ENCODE measurements at regions not wholly inside any gene's neighbourhood (a gene's known extent, or its start where the extent isn't known, plus 50 kb on each side); places are given as distances from the start of the nearest gene placed in this dataset.

GRCh38 chr11:109173504-109173903 lies 248.5 kb upstream of the C11orf87 start:
- Histone ChIP-seq H3K9me2 (no peaks in the 10 kb centered on the region), H2AFZ (ENCODE audit: low read depth) (no peak overlapping the region), H3F3A (replicated peaks; ENCODE audit: insufficient read depth) (no peaks in the 10 kb centered on the region), H3K27ac (ENCODE audit: low read depth in 2 of 2, low read length in 1 of 2) (no peak overlapping the region), H3K27me3 (ENCODE audit: insufficient read depth) (no peaks in the 10 kb centered on the region), H4K20me1 (ENCODE audit: insufficient read depth) (no peaks in the 10 kb centered on the region), H3K9me3 (no peaks in the 10 kb centered on the region), H3K9ac (no peak overlapping the region), H3K36me3 (replicated peaks in 1 of 2; ENCODE audit: control insufficient read depth in 1 of 2, insufficient read depth in 2 of 2, low read length in 1 of 2) (no peaks in the 10 kb centered on the region), H3K4me1 (ENCODE audit: control insufficient read depth in 1 of 2, insufficient read depth in 2 of 2, low read depth in 1 of 2, low read length in 1 of 2) (no peaks in the 10 kb centered on the region; a peak in 1 of 4 replicates), H3K4me3 (ENCODE audit: low read depth in 2 of 2, low read length in 1 of 2) (no peak overlapping the region), H3K79me2 (ENCODE audit: insufficient read depth) (no peaks in the 10 kb centered on the region), H3K4me2 (no peak overlapping the region)
- POLR2A ChIA-PET, result no interaction called here
- no peak for DNase-seq
- TF ChIP-seq NRF1 (IDR thresholded peaks at IDR 0.05; ENCODE audit: low read depth, low read length) (no peak), GABPA (IDR thresholded peaks at IDR 0.05; ENCODE audit: low read depth) (no peak), RXRA (IDR thresholded peaks at IDR 0.05; ENCODE audit: borderline replicate concordance, low read depth) (no peak), TEAD4 (IDR thresholded peaks at IDR 0.05; ENCODE audit: borderline replicate concordance, insufficient read depth) (no peak), MXI1 (IDR thresholded peaks at IDR 0.05; ENCODE audit: low read depth, low read length) (no peak), SMC3 (IDR thresholded peaks at IDR 0.05; ENCODE audit: low read depth, low read length) (no peak), RFX5 (IDR thresholded peaks at IDR 0.05; ENCODE audit: low read length) (no peak), EP300 (IDR thresholded peaks at IDR 0.05; ENCODE audit: borderline replicate concordance in 1 of 2, low read depth in 1 of 2, low read length in 1 of 2) (no peak), ELF1 (IDR thresholded peaks at IDR 0.05) (no peak)
- TF ChIP-seq, protein P1, sequence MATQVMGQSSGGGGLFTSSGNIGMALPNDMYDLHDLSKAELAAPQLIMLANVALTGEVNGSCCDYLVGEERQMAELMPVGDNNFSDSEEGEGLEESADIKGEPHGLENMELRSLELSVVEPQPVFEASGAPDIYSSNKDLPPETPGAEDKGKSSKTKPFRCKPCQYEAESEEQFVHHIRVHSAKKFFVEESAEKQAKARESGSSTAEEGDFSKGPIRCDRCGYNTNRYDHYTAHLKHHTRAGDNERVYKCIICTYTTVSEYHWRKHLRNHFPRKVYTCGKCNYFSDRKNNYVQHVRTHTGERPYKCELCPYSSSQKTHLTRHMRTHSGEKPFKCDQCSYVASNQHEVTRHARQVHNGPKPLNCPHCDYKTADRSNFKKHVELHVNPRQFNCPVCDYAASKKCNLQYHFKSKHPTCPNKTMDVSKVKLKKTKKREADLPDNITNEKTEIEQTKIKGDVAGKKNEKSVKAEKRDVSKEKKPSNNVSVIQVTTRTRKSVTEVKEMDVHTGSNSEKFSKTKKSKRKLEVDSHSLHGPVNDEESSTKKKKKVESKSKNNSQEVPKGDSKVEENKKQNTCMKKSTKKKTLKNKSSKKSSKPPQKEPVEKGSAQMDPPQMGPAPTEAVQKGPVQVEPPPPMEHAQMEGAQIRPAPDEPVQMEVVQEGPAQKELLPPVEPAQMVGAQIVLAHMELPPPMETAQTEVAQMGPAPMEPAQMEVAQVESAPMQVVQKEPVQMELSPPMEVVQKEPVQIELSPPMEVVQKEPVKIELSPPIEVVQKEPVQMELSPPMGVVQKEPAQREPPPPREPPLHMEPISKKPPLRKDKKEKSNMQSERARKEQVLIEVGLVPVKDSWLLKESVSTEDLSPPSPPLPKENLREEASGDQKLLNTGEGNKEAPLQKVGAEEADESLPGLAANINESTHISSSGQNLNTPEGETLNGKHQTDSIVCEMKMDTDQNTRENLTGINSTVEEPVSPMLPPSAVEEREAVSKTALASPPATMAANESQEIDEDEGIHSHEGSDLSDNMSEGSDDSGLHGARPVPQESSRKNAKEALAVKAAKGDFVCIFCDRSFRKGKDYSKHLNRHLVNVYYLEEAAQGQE (IDR thresholded peaks at IDR 0.05; ENCODE audit: low read depth, low read length), result no peak
- TF ChIP-seq, protein P2, sequence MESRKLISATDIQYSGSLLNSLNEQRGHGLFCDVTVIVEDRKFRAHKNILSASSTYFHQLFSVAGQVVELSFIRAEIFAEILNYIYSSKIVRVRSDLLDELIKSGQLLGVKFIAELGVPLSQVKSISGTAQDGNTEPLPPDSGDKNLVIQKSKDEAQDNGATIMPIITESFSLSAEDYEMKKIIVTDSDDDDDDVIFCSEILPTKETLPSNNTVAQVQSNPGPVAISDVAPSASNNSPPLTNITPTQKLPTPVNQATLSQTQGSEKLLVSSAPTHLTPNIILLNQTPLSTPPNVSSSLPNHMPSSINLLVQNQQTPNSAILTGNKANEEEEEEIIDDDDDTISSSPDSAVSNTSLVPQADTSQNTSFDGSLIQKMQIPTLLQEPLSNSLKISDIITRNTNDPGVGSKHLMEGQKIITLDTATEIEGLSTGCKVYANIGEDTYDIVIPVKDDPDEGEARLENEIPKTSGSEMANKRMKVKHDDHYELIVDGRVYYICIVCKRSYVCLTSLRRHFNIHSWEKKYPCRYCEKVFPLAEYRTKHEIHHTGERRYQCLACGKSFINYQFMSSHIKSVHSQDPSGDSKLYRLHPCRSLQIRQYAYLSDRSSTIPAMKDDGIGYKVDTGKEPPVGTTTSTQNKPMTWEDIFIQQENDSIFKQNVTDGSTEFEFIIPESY (IDR thresholded peaks at IDR 0.05; ENCODE audit: borderline replicate concordance, low read depth), result no peak
- CTCF ChIA-PET, result interaction anchor here (1.6 kb wide), 1 partner anchor 17 kb away, joined by 4 read pairs; no protein-coding TSS in a partner anchor

DNA sequence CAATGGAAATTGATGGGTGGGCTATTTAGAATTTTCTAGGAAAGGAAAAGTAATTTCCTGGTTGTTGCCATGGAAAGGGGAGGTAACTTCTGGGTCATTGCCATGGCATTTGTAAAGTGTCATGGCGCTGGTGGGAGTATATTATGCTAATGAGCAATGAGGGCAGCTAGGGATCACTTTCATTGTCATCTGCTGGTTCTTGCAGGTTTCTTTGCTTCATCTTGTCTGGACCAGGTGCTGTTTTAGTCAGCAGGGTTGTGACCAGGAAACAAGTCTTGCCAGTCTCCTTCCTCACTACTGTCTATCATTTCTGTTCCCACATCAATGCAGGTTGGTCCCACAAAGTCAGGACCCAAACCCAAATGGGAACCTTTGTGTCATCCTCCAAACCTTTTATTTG lies 237.6 kb upstream of the C11orf87 start:
- Histone ChIP-seq H3K36me3 (replicated peaks in 1 of 2; ENCODE audit: control insufficient read depth in 1 of 2, insufficient read depth in 2 of 2, low read length in 1 of 2) (no peaks in the 10 kb centered on the region), H4K20me1 (ENCODE audit: insufficient read depth) (no peaks in the 10 kb centered on the region), H3F3A (replicated peaks; ENCODE audit: insufficient read depth) (no peaks in the 10 kb centered on the region), H3K27ac (ENCODE audit: low read depth in 2 of 2, low read length in 1 of 2) (no peak overlapping the region), H3K27me3 (ENCODE audit: insufficient read depth) (no peaks in the 10 kb centered on the region), H3K79me2 (ENCODE audit: insufficient read depth) (no peaks in the 10 kb centered on the region), H3K4me3 (ENCODE audit: low read depth in 2 of 2, low read length in 1 of 2) (no peak overlapping the region), H3K9me2 (no peaks in the 10 kb centered on the region), H3K4me1 (ENCODE audit: control insufficient read depth in 1 of 2, insufficient read depth in 2 of 2, low read depth in 1 of 2, low read length in 1 of 2) (no peaks in the 10 kb centered on the region), H3K9me3 (no peaks in the 10 kb centered on the region), H3K9ac (no peak overlapping the region), H2AFZ (ENCODE audit: low read depth) (no peak overlapping the region), H3K4me2 (no peak overlapping the region)
- WGBS (ENCODE audit: low lambda C conversion rate), result 64% methylated on average over 1 of the region's 1 CpG
- TF ChIP-seq TAF1 (IDR thresholded peaks at IDR 0.05; ENCODE audit: borderline replicate concordance, low read depth, low read length) (no peak), SIN3A (IDR thresholded peaks at IDR 0.05; ENCODE audit: borderline replicate concordance, low read depth, low read length) (no peak), RXRA (IDR thresholded peaks at IDR 0.05; ENCODE audit: borderline replicate concordance, low read depth) (no peak)
- no peak for DNase-seq
- ChIA-PET CTCF (no interaction called here), POLR2A (no interaction called here)

Measured in SK-N-SH (cell line).